H54 (cell line): ENCODE measurements at regions not wholly inside any gene's neighbourhood (a gene's known extent, or its start where the extent isn't known, plus 50 kb on each side); places are given as distances from the start of the nearest gene placed in this dataset.
"Not testable (repeated sequence)": the region's sequence is repeated elsewhere in the genome, so short reads cannot be mapped to it uniquely, and the experiment has no call there.

Experiments used
- DNase-seq: peaks from one replicate; pipeline ENCODE4 v3.0.0; 2011; ENCODE audit warnings: low spot score, mixed read lengths; ENCODE audit not compliant: insufficient read length
- FAIRE-seq: peaks from 3 replicates; lab custom pipeline; 2011; peaks lifted over from hg19 to GRCh38; lab: Jason Lieb, UNC
- POLR2A ChIP-seq: IDR thresholded peaks from 2 replicates; pipeline ENCODE4 v1.6.1; 2011; ENCODE audit warnings: low read depth, mild to moderate bottlenecking, low read length

GRCh38 chr2:105669384-105669891, 75.3 kb upstream of the NCK2 start:
- DNase-seq (no peak), FAIRE-seq (no peak)
- no peak for TF ChIP-seq POLR2A

GRCh38 chr2:105665480-105665879, 79.2 kb upstream of the NCK2 start:
- DNase-seq (no peak), FAIRE-seq (no peak)
- no peak for TF ChIP-seq POLR2A

GRCh38 chr2:105660489-105660888, 84.2 kb upstream of the NCK2 start:
- DNase-seq (no peak), FAIRE-seq (peak; percentile 30)
- TF ChIP-seq POLR2A = no peak

GRCh38 chr2:105655723-105656606, 88.7 kb upstream of the NCK2 start:
- not testable (repeated sequence) for DNase-seq

GRCh38 chr2:105655244-105655643, 89.5 kb upstream of the NCK2 start:
- DNase-seq = no peak
- FAIRE-seq = no peak

More at GRCh38 chr2:105655723-105656606, 88.7 kb upstream of the NCK2 start:
- FAIRE-seq = not testable (repeated sequence)

GRCh38 chr2:105654474-105655004, 90.2 kb upstream of the NCK2 start:
- no peak for FAIRE-seq
- DNase-seq = no peak
- TF ChIP-seq POLR2A = no peak

More at GRCh38 chr2:105655244-105655643, 89.5 kb upstream of the NCK2 start:
- TF ChIP-seq POLR2A = no peak

- FAIRE-seq (no peak), DNase-seq (no peak)
- TF ChIP-seq POLR2A = no peak
These were observed 91.4 kb upstream of the NCK2 start for GRCh38 chr2:105653302-105653701.

- no peak for TF ChIP-seq POLR2A
- FAIRE-seq (no peak), DNase-seq (no peak)
These were observed 92.5 kb upstream of the NCK2 start for GRCh38 chr2:105652014-105652796.

GRCh38 chr2:105649534-105649933, 95.2 kb upstream of the NCK2 start:
- TF ChIP-seq POLR2A = no peak
- FAIRE-seq = no peak
- DNase-seq = no peak

GRCh38 chr2:105647731-105648130, 97.0 kb upstream of the NCK2 start:
- TF ChIP-seq POLR2A = no peak
- DNase-seq (no peak), FAIRE-seq (no peak)

GRCh38 chr2:105646774-105647076, 98.0 kb upstream of the NCK2 start:
- DNase-seq (no peak), FAIRE-seq (no peak)
- TF ChIP-seq POLR2A = no peak

- DNase-seq = no peak
- no peak for FAIRE-seq
- TF ChIP-seq POLR2A = no peak
These were observed 98.6 kb upstream of the NCK2 start for GRCh38 chr2:105645938-105646773.
